Fibroblast of pulmonary artery (primary cell): ENCODE measurements at regions not wholly inside any gene's neighbourhood (a gene's known extent, or its start where the extent isn't known, plus 50 kb on each side); places are given as distances from the start of the nearest gene placed in this dataset.

Experiments used
- DNase-seq: peaks from one replicate; pipeline ENCODE4 v3.0.0-alpha.2; 2010; ENCODE audit warnings: low read depth
- H3K4me3 ChIP-seq: replicated peaks from 2 replicates; pipeline ENCODE4 v1.5.1; 2011; ENCODE audit warnings: low read depth, mild to moderate bottlenecking, control low read depth, low read length, moderate library complexity
- TF ChIP-seq, protein P1 (sequence below): IDR thresholded peaks from 2 replicates; pipeline ENCODE4 v1.5.1; 2011; ENCODE audit warnings: mild to moderate bottlenecking, control low read depth, low read length, inconsistent platforms; ENCODE audit errors: missing control alignments

DNA sequence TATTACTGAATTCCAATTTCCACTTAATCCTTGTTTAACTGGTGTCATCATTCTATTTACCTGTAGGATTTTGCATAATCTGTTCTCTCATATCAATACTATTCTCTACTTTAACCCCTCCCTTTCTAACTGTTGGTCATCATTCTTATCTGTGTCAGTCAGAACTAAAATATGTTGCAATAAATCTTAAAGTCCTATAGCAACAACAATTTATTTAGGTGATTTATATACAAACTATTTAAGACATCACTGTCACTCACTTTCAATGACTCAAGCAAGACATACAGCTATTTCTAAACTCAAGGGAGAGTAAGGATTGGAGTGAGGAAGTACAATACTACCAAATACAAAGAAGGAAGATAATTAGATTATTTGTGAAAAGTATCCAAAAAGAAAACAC is 740.4 kb downstream of the DSC3 start:
- H3K4me3 ChIP-seq: no peak overlapping the region
- TF ChIP-seq, protein P1, sequence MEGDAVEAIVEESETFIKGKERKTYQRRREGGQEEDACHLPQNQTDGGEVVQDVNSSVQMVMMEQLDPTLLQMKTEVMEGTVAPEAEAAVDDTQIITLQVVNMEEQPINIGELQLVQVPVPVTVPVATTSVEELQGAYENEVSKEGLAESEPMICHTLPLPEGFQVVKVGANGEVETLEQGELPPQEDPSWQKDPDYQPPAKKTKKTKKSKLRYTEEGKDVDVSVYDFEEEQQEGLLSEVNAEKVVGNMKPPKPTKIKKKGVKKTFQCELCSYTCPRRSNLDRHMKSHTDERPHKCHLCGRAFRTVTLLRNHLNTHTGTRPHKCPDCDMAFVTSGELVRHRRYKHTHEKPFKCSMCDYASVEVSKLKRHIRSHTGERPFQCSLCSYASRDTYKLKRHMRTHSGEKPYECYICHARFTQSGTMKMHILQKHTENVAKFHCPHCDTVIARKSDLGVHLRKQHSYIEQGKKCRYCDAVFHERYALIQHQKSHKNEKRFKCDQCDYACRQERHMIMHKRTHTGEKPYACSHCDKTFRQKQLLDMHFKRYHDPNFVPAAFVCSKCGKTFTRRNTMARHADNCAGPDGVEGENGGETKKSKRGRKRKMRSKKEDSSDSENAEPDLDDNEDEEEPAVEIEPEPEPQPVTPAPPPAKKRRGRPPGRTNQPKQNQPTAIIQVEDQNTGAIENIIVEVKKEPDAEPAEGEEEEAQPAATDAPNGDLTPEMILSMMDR: no peak
- no peak for DNase-seq

DNA sequence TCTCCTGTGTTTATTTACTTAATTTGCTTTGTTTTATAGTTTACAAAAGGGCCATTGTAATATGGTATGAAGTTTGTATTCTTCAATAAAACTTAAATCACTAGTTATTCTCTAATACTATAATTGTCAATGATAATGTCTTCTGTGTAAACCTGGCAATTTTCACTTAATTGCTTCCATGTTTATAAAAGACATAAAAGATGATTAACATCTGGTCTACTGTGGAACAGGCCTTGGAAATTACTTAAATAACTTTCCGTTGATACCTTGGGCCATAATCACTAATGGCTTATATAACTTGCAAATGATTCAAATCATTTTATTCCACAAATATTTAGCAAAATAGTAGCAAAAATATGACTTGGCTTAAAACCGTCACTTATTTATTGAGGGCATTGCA is 743.8 kb downstream of the DSC3 start:
- no peak for DNase-seq
- TF ChIP-seq, protein P1: no peak
- H3K4me3 ChIP-seq: no peak overlapping the region

DNA sequence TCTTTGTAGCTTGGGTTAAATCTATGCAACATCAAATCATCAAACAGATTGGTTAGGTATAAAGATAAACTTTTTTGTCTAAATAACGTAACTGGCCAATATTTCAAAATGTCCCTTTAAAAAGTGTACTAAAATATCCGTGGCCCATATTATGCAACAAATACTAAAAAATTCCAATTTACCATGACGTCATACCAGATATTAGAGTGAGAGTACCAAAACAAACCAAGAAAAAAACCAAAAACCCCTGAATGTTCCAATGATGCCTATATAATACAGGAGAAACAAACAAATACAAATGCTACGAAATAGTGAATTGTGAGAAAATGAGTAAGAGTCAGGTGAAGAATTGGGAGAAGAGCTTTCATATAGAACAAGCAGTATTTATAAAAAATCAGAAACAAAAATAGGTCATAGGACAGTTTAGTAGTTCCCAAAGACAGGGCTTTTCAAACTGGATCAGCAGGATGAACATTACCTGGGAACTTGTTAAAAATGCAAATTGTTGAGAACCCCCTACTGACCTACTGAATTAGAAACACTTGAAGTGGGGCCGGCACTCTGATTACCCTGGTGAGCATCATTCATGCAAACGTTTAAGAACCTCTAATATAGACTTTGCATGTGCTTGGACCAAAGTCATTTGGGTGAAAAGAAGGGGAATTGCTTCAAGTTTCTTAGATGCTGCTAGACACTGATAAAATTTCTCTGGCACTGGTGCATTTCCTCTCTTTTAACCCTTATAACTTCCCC is 753.7 kb downstream of the DSC3 start:
- no peak for DNase-seq
- H3K4me3 ChIP-seq: no peak overlapping the region
- TF ChIP-seq, protein P1: no peak

DNA sequence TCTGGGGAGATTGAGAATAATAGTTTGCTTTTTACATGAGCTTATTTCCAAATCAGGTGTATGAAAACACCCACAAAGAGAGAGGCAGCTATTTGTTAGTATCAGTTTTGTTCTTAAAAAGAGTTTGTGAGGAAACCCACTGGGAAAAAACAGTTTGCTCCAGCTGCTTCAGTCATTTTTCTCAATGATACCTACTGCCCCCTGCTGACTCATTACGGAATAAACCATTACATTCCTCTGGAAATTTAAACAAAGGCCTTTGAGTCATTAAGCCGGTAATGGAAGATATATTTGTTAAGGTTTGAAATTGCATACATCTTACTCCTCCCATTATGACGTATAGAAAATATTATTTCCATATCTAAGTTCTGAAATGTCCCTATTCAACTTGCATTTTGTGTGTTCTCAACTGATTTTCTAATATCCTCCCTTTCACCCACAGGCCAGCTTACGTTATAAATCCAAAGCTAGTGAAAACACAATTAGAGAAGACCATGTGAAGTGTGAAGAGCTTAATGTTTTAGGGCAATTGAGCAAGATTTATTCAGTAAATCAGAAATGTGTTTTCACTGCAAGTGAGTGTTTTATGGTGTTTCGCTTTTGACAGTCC is 761.6 kb downstream of the DSC3 start:
- peak; percentile 81 for DNase-seq

DNA sequence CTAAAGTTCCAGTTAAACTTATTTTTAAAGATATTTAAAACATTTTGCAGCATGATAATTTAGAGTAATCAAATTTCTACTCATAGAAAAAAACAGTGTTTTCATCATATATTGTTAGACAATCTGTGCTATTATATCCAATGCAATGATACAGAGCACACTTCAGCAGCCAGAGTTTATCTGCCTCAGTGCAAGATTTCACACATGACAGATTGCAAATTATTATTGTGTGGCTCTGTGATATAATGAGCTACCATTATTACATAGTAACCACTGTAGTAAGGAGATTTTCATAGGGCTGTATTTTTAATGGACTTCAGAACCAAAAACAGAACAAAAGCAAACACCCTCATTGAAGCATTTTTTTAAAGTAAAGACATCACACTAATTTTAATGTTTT is 762.4 kb downstream of the DSC3 start:
- TF ChIP-seq, protein P1: no peak
- H3K4me3 ChIP-seq: no peak overlapping the region
- DNase-seq: no peak

More for the DNA sequence above, 761.6 kb downstream of the DSC3 start:
- no peak overlapping the region for H3K4me3 ChIP-seq
- TF ChIP-seq, protein P1: peak; percentile 72

DNA sequence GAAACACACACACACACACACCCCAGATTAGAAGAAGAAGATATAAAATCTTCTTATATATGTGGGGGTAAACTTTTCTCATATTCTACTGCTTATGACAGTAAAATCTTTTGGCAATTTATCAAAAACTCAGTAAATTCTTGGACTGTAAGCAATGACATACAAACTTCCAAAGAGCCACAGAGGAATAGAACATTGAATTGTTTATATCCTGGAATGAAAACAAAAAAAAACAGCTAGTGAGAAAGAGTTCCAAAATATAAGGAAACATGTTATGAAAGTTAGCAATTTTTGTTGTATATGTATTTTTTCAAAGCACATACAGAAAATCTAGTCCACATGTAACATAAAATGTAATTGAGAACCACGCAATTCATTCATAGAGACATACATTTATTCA is 764.9 kb downstream of the DSC3 start:
- peak; percentile 7 for DNase-seq
- TF ChIP-seq, protein P1: no peak
- no peak overlapping the region for H3K4me3 ChIP-seq
